HCT116 (cell line): ENCODE measurements at regions not wholly inside any gene's neighbourhood (a gene's known extent, or its start where the extent isn't known, plus 50 kb on each side); places are given as distances from the start of the nearest gene placed in this dataset.

Experiments used
- POLR2A ChIP-seq: IDR thresholded peaks from 2 replicates; pipeline ENCODE4 v1.7.0; 2011; ENCODE audit warnings: borderline replicate concordance; ENCODE audit not compliant: insufficient read depth, insufficient read length; ENCODE audit errors: extremely low read depth
- RAD21 ChIP-seq: IDR thresholded peaks from 2 replicates; pipeline ENCODE4 v1.6.1; 2012; ENCODE audit warnings: low read depth, mild to moderate bottlenecking
- TCF7L2 ChIP-seq: IDR thresholded peaks from 2 replicates; pipeline ENCODE4 v1.7.0; 2011; ENCODE audit warnings: borderline replicate concordance, inconsistent platforms; ENCODE audit not compliant: insufficient read depth, insufficient read length; ENCODE audit errors: extremely low read depth
- ZFX ChIP-seq: fragments of 450-650 bp; IDR thresholded peaks from 2 replicates; pipeline ENCODE4 v1.6.1; 2017

DNA sequence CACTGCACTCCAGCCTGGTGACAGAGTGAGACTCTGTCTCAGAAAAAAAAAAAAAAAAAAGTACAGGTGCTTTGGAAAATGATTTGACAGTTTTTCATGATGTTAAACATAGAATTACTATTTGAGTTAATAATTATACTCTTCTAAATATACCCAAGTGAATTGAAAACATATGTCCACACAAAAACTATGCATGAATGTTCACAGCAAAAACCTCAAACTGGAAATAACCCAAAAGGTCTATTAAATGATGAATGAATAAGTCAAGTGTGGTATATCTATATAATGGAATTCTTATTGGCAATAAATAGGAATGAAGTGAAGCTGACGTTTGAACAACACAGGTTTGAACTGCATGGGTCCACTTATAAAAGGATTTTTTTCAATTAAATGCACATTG lies 207.2 kb upstream of the DAB2 start:
- no peak for TF ChIP-seq RAD21
- no peak for TF ChIP-seq POLR2A
- no peak for TF ChIP-seq TCF7L2
- no peak for TF ChIP-seq ZFX
